Tibial nerve (tissue), 4 donors: ENCODE measurements at regions not wholly inside any gene's neighbourhood (a gene's known extent, or its start where the extent isn't known, plus 50 kb on each side); places are given as distances from the start of the nearest gene placed in this dataset.

ENCODE experiments used
- DNase-seq, 2 donors: peaks; one replicate each; pipeline ENCODE4 v3.0.0-alpha.2; 2019; ENCODE audit warnings: low spot score in 2 of 2
- H3K27ac ChIP-seq, 4 donors: fragments of 200-600 bp; sonication (generic) in 3 of 4; one replicate each; pipeline ENCODE4 v1.5.1; 2017 to 2019; ENCODE audit warnings: mild to moderate bottlenecking in 1 of 4
- H3K27me3 ChIP-seq, 2 donors: fragments of 200-600 bp; sonication (generic) in 1 of 2; one replicate each; pipeline versions ENCODE4 v1.5.1 to v1.6.0; 2017 to 2019
- H3K36me3 ChIP-seq, 3 donors: fragments of 200-600 bp; sonication (generic); one replicate each; pipeline ENCODE4 v1.5.1; 2018 to 2019
- H3K4me1 ChIP-seq, 4 donors: fragments of 200-600 bp; sonication (generic) in 3 of 4; one replicate each; pipeline ENCODE4 v1.5.1; 2017 to 2019
- H3K4me3 ChIP-seq, 4 donors: fragments of 200-600 bp; sonication (generic) in 3 of 4; one replicate each; pipeline ENCODE4 v1.5.1; 2017 to 2019; ENCODE audit warnings: mild to moderate bottlenecking in 1 of 4, moderate library complexity in 1 of 4
- H3K9me3 ChIP-seq, 4 donors: fragments of 200-600 bp; sonication (generic) in 3 of 4; one replicate each; pipeline ENCODE4 v1.5.1; 2017 to 2019
- CTCF ChIP-seq, 5 experiments: fragments of 200-600 bp in 3 of 5; fragments of 450-650 bp in 2 of 5; sonication (generic) in 3 of 5; IDR thresholded peaks; one replicate each; pipeline ENCODE4 v1.5.1; 2016 to 2019; ENCODE audit warnings: antibody characterized with exemption in 5 of 5, mild to moderate bottlenecking in 3 of 5, moderate library complexity in 2 of 5
- EP300 ChIP-seq, 2 donors: sonication (generic); formaldehyde crosslinking; IDR thresholded peaks; one replicate each; pipeline ENCODE4 v1.6.1; 2017; ENCODE audit warnings: antibody characterized with exemption in 2 of 2, mild to moderate bottlenecking in 1 of 2
- POLR2A ChIP-seq, 2 donors: fragments of 450-650 bp; IDR thresholded peaks; one replicate each; pipeline ENCODE4 v1.6.1; 2017; ENCODE audit warnings: antibody characterized with exemption in 2 of 2, mild to moderate bottlenecking in 2 of 2, moderate library complexity in 2 of 2
- WGBS, 2 donors: methylation state at CpG; one replicate each; pipeline ENCODE4 v1.1.5; 2018; 5-methylcytosine and 5-hydroxymethylcytosine counted together

- no peak for DNase-seq
- WGBS, 2 donors, result 79 to 80% methylated on average over 6 of the region's 6 CpGs
- Histone ChIP-seq H3K4me1 (no peaks in the 10 kb centered on the region), H3K27me3 (no peaks in the 10 kb centered on the region), H3K36me3 (no peaks in the 10 kb centered on the region), H3K9me3 (peaks cover 0 to 76% (median 0%) of the 10 kb centered on the region in 4 donors), H3K4me3 (no peak overlapping the region), H3K27ac (no peak overlapping the region)
- TF ChIP-seq POLR2A (IDR thresholded peaks at IDR 0.05) (no peak), CTCF (IDR thresholded peaks at IDR 0.05) (no peak), EP300 (IDR thresholded peaks at IDR 0.05) (no peak)
Measured at GRCh38 chr19:27844261-27844660, 1368.7 kb downstream of the UQCRFS1 start.

- TF ChIP-seq EP300 (IDR thresholded peaks at IDR 0.05) (no peak), CTCF (IDR thresholded peaks at IDR 0.05) (no peak), POLR2A (IDR thresholded peaks at IDR 0.05) (no peak)
- 90 to 97% methylated on average over 3 of the region's 3 CpGs for WGBS, 2 donors
- H3K9me3 ChIP-seq, result peaks cover 0 to 72% (median 0%) of the 10 kb centered on the region in 4 donors
Measured at GRCh38 chr19:27843861-27844260, 1369.1 kb downstream of the UQCRFS1 start.

GRCh38 chr19:27833031-27833430 lies 1379.9 kb downstream of the UQCRFS1 start:
- TF ChIP-seq CTCF (IDR thresholded peaks at IDR 0.05) (no peak), POLR2A (IDR thresholded peaks at IDR 0.05) (no peak), EP300 (IDR thresholded peaks at IDR 0.05) (no peak)
- H3K4me3 ChIP-seq, result no peak overlapping the region
- H3K27ac ChIP-seq, result no peak overlapping the region
- H3K9me3 ChIP-seq, result peaks cover 0 to 6% (median 0%) of the 10 kb centered on the region in 4 donors
- no peak for DNase-seq
- WGBS, 2 donors, result 0 to 43% methylated on average over 1 of the region's 1 CpG
- H3K27me3 ChIP-seq, result no peaks in the 10 kb centered on the region
- H3K4me1 ChIP-seq, result no peaks in the 10 kb centered on the region
- no peaks in the 10 kb centered on the region for H3K36me3 ChIP-seq

More at GRCh38 chr19:27843861-27844260, 1369.1 kb downstream of the UQCRFS1 start:
- no peaks in the 10 kb centered on the region for H3K27me3 ChIP-seq
- H3K27ac ChIP-seq, result no peak overlapping the region
- no peak overlapping the region for H3K4me3 ChIP-seq
- no peak for DNase-seq
- no peaks in the 10 kb centered on the region for H3K36me3 ChIP-seq
- H3K4me1 ChIP-seq, result no peaks in the 10 kb centered on the region

GRCh38 chr19:27828829-27829228 lies 1384.1 kb downstream of the UQCRFS1 start:
- DNase-seq, result no peak
- no peaks in the 10 kb centered on the region for H3K9me3 ChIP-seq
- H3K4me3 ChIP-seq, result no peak overlapping the region
- no peaks in the 10 kb centered on the region for H3K4me1 ChIP-seq
- no peaks in the 10 kb centered on the region for H3K36me3 ChIP-seq
- TF ChIP-seq CTCF (IDR thresholded peaks at IDR 0.05) (no peak), EP300 (IDR thresholded peaks at IDR 0.05) (no peak), POLR2A (IDR thresholded peaks at IDR 0.05) (no peak)
- no peaks in the 10 kb centered on the region for H3K27me3 ChIP-seq
- WGBS, 2 donors, result 73 to 82% methylated on average over 3 of the region's 3 CpGs
- no peak overlapping the region for H3K27ac ChIP-seq

- Histone ChIP-seq H3K36me3 (no peaks in the 10 kb centered on the region), H3K4me3 (no peak overlapping the region), H3K9me3 (peaks cover 0 to 2% (median 0%) of the 10 kb centered on the region in 4 donors), H3K27me3 (no peaks in the 10 kb centered on the region), H3K4me1 (no peaks in the 10 kb centered on the region), H3K27ac (no peak overlapping the region)
- 82 to 84% methylated on average over 3 of the region's 3 CpGs for WGBS, 2 donors
- TF ChIP-seq EP300 (IDR thresholded peaks at IDR 0.05) (no peak), CTCF (IDR thresholded peaks at IDR 0.05) (no peak), POLR2A (IDR thresholded peaks at IDR 0.05) (no peak)
- no peak for DNase-seq
Measured at GRCh38 chr19:27824108-27824507, 1388.8 kb downstream of the UQCRFS1 start.
